GM21447 (cell line): ENCODE measurements at regions not wholly inside any gene's neighbourhood (a gene's known extent, or its start where the extent isn't known, plus 50 kb on each side); places are given as distances from the start of the nearest gene placed in this dataset.

Source experiments
- ATAC-seq: cut with Tn5 transposase; IDR thresholded peaks from one replicate; pipeline ENCODE4 v1.9.1; 2021; ENCODE audit not compliant: unreplicated experiment

GRCh38 chr17:71405101-71405500 is 715.7 kb upstream of the SOX9 start:
- ATAC-seq: no peak

- no peak for ATAC-seq
Measured at GRCh38 chr17:71407981-71408380, 712.8 kb upstream of the SOX9 start.

- no peak for ATAC-seq
Measured at GRCh38 chr17:71409137-71409536, 711.7 kb upstream of the SOX9 start.

GRCh38 chr17:71409712-71410111 is 711.1 kb upstream of the SOX9 start:
- ATAC-seq: no peak

- ATAC-seq: no peak
Measured at GRCh38 chr17:71412803-71413202, 708.0 kb upstream of the SOX9 start.

GRCh38 chr17:71413935-71414334 is 706.9 kb upstream of the SOX9 start:
- ATAC-seq: no peak

GRCh38 chr17:71417142-71417541 is 703.7 kb upstream of the SOX9 start:
- ATAC-seq: no peak

GRCh38 chr17:71422968-71423367 is 697.9 kb upstream of the SOX9 start:
- no peak for ATAC-seq

- no peak for ATAC-seq
Measured at GRCh38 chr17:71423871-71424546, 696.8 kb upstream of the SOX9 start.

GRCh38 chr17:71427801-71428200 is 693.0 kb upstream of the SOX9 start:
- ATAC-seq: no peak

GRCh38 chr17:71428897-71429296 is 691.9 kb upstream of the SOX9 start:
- no peak for ATAC-seq

- ATAC-seq: no peak
Measured at GRCh38 chr17:71430281-71430680, 690.5 kb upstream of the SOX9 start.

GRCh38 chr17:71431146-71431545 is 689.7 kb upstream of the SOX9 start:
- no peak for ATAC-seq

- no peak for ATAC-seq
Measured at GRCh38 chr17:71432378-71433315, 688.2 kb upstream of the SOX9 start.

- no peak for ATAC-seq
Measured at GRCh38 chr17:71434716-71435115, 686.1 kb upstream of the SOX9 start.

GRCh38 chr17:71436479-71436878 is 684.3 kb upstream of the SOX9 start:
- ATAC-seq: no peak

GRCh38 chr17:71437166-71437565 is 683.7 kb upstream of the SOX9 start:
- no peak for ATAC-seq

GRCh38 chr17:71438631-71439146 is 682.1 kb upstream of the SOX9 start:
- ATAC-seq: no peak

GRCh38 chr17:71440513-71440912 is 680.3 kb upstream of the SOX9 start:
- no peak for ATAC-seq

GRCh38 chr17:71441098-71441497 is 679.7 kb upstream of the SOX9 start:
- ATAC-seq: no peak

- no peak for ATAC-seq
Measured at GRCh38 chr17:71444078-71444477, 676.7 kb upstream of the SOX9 start.
